OCI-LY1 (cell line): ENCODE measurements at regions not wholly inside any gene's neighbourhood (a gene's known extent, or its start where the extent isn't known, plus 50 kb on each side); places are given as distances from the start of the nearest gene placed in this dataset.

ENCODE experiments used
- H2AFZ ChIP-seq: fragments of 200-600 bp; sonication (generic), shearing (Covaris generic); 2 replicates; pipeline ENCODE4 v1.6.0; 2014; ENCODE audit warnings: antibody characterized with exemption, mild to moderate bottlenecking, low read length
- H3F3A ChIP-seq: fragments of 200-600 bp; sonication (generic), shearing (Covaris generic); 2 replicates; pipeline ENCODE4 v1.6.0; 2014; ENCODE audit warnings: mild to moderate bottlenecking, antibody characterized with exemption, low read length, moderate library complexity; ENCODE audit not compliant: insufficient read depth
- H3K27ac ChIP-seq: fragments of 200-600 bp; sonication (generic); 2 replicates; pipeline ENCODE4 v1.5.1; 2014; ENCODE audit warnings: low read length, mixed run types, mild to moderate bottlenecking, low read depth; ENCODE audit not compliant: poor library complexity, severe bottlenecking
- H3K27me3 ChIP-seq: fragments of 200-600 bp; sonication (generic); 2 replicates; pipeline ENCODE4 v1.6.0; 2014; ENCODE audit warnings: antibody characterized with exemption, mild to moderate bottlenecking, low read length, moderate library complexity; ENCODE audit not compliant: insufficient read depth
- H3K36me3 ChIP-seq: fragments of 200-600 bp; sonication (generic); 2 replicates; pipeline ENCODE4 v1.6.1; 2014; ENCODE audit warnings: mild to moderate bottlenecking, antibody characterized with exemption, low read length, moderate library complexity, mixed read lengths; ENCODE audit not compliant: insufficient read depth
- H3K4me1 ChIP-seq: fragments of 200-600 bp; sonication (generic); 2 replicates; pipeline ENCODE4 v1.5.1; 2014; ENCODE audit warnings: mild to moderate bottlenecking, low read length, moderate library complexity; ENCODE audit not compliant: insufficient read depth, severe bottlenecking
- H3K4me2 ChIP-seq: fragments of 200-600 bp; sonication (generic), shearing (Covaris generic); 2 replicates; pipeline ENCODE4 v1.6.1; 2014; ENCODE audit warnings: low read length
- H3K4me3 ChIP-seq: fragments of 200-600 bp; sonication (generic); 2 replicates; pipeline ENCODE4 v1.5.1; 2014; ENCODE audit warnings: low read length, low read depth, mild to moderate bottlenecking, mixed read lengths; ENCODE audit not compliant: poor library complexity, severe bottlenecking
- H3K79me2 ChIP-seq: fragments of 200-600 bp; shearing (Covaris generic); 2 replicates; pipeline ENCODE4 v1.6.1; 2016; ENCODE audit warnings: mixed run types, low read length, mixed read lengths; ENCODE audit not compliant: insufficient read depth
- H3K9ac ChIP-seq: fragments of 200-600 bp; sonication (generic), shearing (Covaris generic); 2 replicates; pipeline ENCODE4 v1.6.1; 2014; ENCODE audit warnings: mild to moderate bottlenecking, low read length, mixed read lengths
- H3K9me2 ChIP-seq: fragments of 200-600 bp; sonication (generic), shearing (Covaris generic); 2 replicates; pipeline ENCODE4 v1.6.1; 2014; ENCODE audit warnings: low read depth, mild to moderate bottlenecking, low read length, mixed read lengths
- H3K9me3 ChIP-seq: fragments of 200-600 bp; shearing (Covaris generic); 2 replicates; pipeline ENCODE4 v1.6.1; 2014; ENCODE audit warnings: low read length, mixed read lengths
- H4K20me1 ChIP-seq: fragments of 200-600 bp; sonication (generic), shearing (Covaris generic); 2 replicates; pipeline ENCODE4 v1.6.0; 2016; ENCODE audit warnings: mild to moderate bottlenecking, low read length; ENCODE audit not compliant: insufficient read depth
- EZH2 ChIP-seq: fragments of 200-600 bp; sonication (generic), shearing (Covaris generic); IDR thresholded peaks from 2 replicates; pipeline ENCODE4 v1.8.0; 2017; ENCODE audit warnings: borderline replicate concordance, mixed run types, mild to moderate bottlenecking, antibody characterized with exemption, low read length, moderate library complexity, mixed read lengths
- TF ChIP-seq, protein P1 (sequence below): fragments of 200-600 bp; sonication (generic), shearing (Covaris generic); IDR thresholded peaks from 2 replicates; pipeline ENCODE4 v1.5.1; 2017; ENCODE audit warnings: mild to moderate bottlenecking, antibody characterized with exemption, low read length, moderate library complexity, mixed read lengths

- TF ChIP-seq, protein P1, sequence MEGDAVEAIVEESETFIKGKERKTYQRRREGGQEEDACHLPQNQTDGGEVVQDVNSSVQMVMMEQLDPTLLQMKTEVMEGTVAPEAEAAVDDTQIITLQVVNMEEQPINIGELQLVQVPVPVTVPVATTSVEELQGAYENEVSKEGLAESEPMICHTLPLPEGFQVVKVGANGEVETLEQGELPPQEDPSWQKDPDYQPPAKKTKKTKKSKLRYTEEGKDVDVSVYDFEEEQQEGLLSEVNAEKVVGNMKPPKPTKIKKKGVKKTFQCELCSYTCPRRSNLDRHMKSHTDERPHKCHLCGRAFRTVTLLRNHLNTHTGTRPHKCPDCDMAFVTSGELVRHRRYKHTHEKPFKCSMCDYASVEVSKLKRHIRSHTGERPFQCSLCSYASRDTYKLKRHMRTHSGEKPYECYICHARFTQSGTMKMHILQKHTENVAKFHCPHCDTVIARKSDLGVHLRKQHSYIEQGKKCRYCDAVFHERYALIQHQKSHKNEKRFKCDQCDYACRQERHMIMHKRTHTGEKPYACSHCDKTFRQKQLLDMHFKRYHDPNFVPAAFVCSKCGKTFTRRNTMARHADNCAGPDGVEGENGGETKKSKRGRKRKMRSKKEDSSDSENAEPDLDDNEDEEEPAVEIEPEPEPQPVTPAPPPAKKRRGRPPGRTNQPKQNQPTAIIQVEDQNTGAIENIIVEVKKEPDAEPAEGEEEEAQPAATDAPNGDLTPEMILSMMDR = no peak
- TF ChIP-seq EZH2 = no peak
- no peaks in the 10 kb centered on the region for H3K27me3 ChIP-seq
- no peak overlapping the region for H2AFZ ChIP-seq
- no peaks in the 10 kb centered on the region for H3K4me1 ChIP-seq
- H3K4me3 ChIP-seq = no peak overlapping the region
- no peaks in the 10 kb centered on the region for H4K20me1 ChIP-seq
- H3K4me2 ChIP-seq = no peak overlapping the region
- H3K36me3 ChIP-seq = no peaks in the 10 kb centered on the region
- no peaks in the 10 kb centered on the region for H3K9me3 ChIP-seq
- H3K27ac ChIP-seq = no peak overlapping the region
- no peaks in the 10 kb centered on the region for H3F3A ChIP-seq
- no peaks in the 10 kb centered on the region for H3K9me2 ChIP-seq
- no peaks in the 10 kb centered on the region for H3K79me2 ChIP-seq
- no peak overlapping the region for H3K9ac ChIP-seq
Measured at GRCh38 chr20:11740975-11741374, 176.7 kb upstream of the BTBD3 start.

DNA sequence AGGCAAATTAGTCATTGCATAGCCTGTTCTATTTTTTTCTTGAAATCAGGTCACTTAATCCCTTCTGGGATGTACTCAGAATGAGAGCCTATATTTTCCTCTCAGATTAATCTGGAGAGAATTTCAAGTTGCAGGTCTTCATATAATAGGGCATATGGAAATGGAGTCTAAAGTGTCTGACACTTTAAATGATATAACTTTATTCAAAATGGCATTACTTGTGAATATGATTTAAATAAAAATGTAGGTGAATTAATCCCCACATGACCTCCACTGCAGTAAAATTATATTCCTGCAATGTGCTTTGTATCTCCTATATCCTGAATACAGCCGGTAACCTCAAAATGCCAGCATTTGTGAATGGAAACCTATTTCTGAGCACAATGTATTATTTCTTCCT lies 172.5 kb upstream of the BTBD3 start:
- H3K4me3 ChIP-seq = no peak overlapping the region
- H3K9me2 ChIP-seq = no peaks in the 10 kb centered on the region
- H3K9me3 ChIP-seq = no peaks in the 10 kb centered on the region
- H3K27me3 ChIP-seq = no peaks in the 10 kb centered on the region
- no peaks in the 10 kb centered on the region for H4K20me1 ChIP-seq
- H3K36me3 ChIP-seq = no peaks in the 10 kb centered on the region
- H3K79me2 ChIP-seq = no peaks in the 10 kb centered on the region
- no peak overlapping the region for H3K27ac ChIP-seq
- no peaks in the 10 kb centered on the region for H3K4me1 ChIP-seq
- no peak for TF ChIP-seq EZH2
- TF ChIP-seq, protein P1 = no peak
- H3K4me2 ChIP-seq = no peak overlapping the region
- no peak overlapping the region for H2AFZ ChIP-seq
- H3K9ac ChIP-seq = no peak overlapping the region
- no peaks in the 10 kb centered on the region for H3F3A ChIP-seq

DNA sequence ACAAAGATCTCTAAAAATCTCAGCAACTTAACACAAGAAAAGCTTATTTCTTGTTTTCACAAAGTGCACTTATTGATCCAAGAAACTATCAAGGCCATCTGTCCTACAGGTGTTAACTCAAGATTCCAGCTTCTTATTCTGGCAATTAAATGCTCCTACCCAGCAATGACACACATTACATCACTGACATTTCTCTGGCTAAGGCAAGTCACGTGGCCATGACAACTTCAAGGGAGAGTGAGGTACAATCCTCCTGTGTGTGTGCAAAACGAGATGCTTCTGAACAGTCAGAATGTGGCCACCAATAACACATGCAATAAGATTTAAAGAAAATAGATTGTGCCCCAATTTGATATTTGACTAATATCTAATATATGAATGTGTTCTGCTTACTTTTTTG lies 169.3 kb upstream of the BTBD3 start:
- no peak overlapping the region for H3K9ac ChIP-seq
- H3K27me3 ChIP-seq = no peaks in the 10 kb centered on the region
- H2AFZ ChIP-seq = no peak overlapping the region

More for the DNA sequence above, 169.3 kb upstream of the BTBD3 start:
- TF ChIP-seq, protein P1 = no peak
- no peak for TF ChIP-seq EZH2
- H3K9me3 ChIP-seq = no peaks in the 10 kb centered on the region
- no peaks in the 10 kb centered on the region for H3K79me2 ChIP-seq
- no peaks in the 10 kb centered on the region for H3K9me2 ChIP-seq
- H4K20me1 ChIP-seq = no peaks in the 10 kb centered on the region
- H3K27ac ChIP-seq = no peak overlapping the region
- no peak overlapping the region for H3K4me3 ChIP-seq
- no peaks in the 10 kb centered on the region for H3K4me1 ChIP-seq
- H3K36me3 ChIP-seq = no peaks in the 10 kb centered on the region
- no peak overlapping the region for H3K4me2 ChIP-seq
- H3F3A ChIP-seq = no peaks in the 10 kb centered on the region
